A549 (cell line): ENCODE measurements at regions not wholly inside any gene's neighbourhood (a gene's known extent, or its start where the extent isn't known, plus 50 kb on each side); places are given as distances from the start of the nearest gene placed in this dataset.

ENCODE experiments used
- BHLHE40 ChIP-seq: IDR thresholded peaks from 2 replicates; pipeline ENCODE4 v1.6.1; 2012; ENCODE audit warnings: low read depth, low read length, inconsistent platforms
- JUN ChIP-seq, 2 experiments: fragments of >200 bp; sonication (Bioruptor Twin); formaldehyde crosslinking; IDR thresholded peaks; 2 replicates in 1 of 2; 3 replicates in 1 of 2; pipeline ENCODE4 v1.6.1; 2016 to 2017
- KDM5A ChIP-seq: fragments of 200-600 bp; sonication (generic); IDR thresholded peaks from 2 replicates; pipeline ENCODE4 v1.6.1; 2016; ENCODE audit warnings: antibody characterized with exemption, mild to moderate bottlenecking
- ZC3H11A ChIP-seq: fragments of 450-650 bp; IDR thresholded peaks from 2 replicates; pipeline ENCODE4 v1.6.1; 2014; ENCODE audit warnings: antibody characterized with exemption, mild to moderate bottlenecking
- TF ChIP-seq, protein P1 (sequence below): fragments of >200 bp; sonication (Bioruptor Twin); formaldehyde crosslinking; IDR thresholded peaks from 3 replicates; pipeline ENCODE4 v1.5.1; 2016
- TF ChIP-seq, protein P2 (sequence below): fragments of 200-600 bp; sonication (generic); IDR thresholded peaks from 2 replicates; pipeline ENCODE4 v1.6.1; 2016; ENCODE audit warnings: antibody characterized with exemption, mild to moderate bottlenecking, moderate library complexity
- TF ChIP-seq, protein P3 (sequence below): IDR thresholded peaks from 2 replicates; pipeline ENCODE4 v1.6.1; 2012

DNA sequence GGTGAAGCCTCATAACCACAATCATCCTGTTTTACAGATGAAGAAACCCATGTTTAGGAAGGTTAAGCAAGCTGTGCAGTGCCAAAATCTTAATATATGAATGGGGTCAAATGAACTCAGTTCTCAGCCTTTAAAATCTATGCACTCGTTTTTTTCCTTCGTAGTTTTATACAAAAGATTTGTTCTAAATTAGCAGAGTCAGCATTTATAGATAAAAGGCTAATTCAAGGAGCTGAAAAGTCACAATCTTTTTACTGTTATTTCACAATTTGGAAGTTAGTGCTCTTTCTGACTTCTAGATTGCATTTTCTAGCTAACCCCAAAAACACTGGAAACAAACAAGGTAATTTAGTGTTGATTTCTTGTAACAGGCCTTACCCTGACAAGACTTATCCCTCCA, 766.9 kb upstream of the ADGRL4 start:
- no peak for TF ChIP-seq KDM5A
- TF ChIP-seq, protein P1, sequence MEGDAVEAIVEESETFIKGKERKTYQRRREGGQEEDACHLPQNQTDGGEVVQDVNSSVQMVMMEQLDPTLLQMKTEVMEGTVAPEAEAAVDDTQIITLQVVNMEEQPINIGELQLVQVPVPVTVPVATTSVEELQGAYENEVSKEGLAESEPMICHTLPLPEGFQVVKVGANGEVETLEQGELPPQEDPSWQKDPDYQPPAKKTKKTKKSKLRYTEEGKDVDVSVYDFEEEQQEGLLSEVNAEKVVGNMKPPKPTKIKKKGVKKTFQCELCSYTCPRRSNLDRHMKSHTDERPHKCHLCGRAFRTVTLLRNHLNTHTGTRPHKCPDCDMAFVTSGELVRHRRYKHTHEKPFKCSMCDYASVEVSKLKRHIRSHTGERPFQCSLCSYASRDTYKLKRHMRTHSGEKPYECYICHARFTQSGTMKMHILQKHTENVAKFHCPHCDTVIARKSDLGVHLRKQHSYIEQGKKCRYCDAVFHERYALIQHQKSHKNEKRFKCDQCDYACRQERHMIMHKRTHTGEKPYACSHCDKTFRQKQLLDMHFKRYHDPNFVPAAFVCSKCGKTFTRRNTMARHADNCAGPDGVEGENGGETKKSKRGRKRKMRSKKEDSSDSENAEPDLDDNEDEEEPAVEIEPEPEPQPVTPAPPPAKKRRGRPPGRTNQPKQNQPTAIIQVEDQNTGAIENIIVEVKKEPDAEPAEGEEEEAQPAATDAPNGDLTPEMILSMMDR, result no peak
- TF ChIP-seq ZC3H11A, result no peak
- TF ChIP-seq, protein P2, sequence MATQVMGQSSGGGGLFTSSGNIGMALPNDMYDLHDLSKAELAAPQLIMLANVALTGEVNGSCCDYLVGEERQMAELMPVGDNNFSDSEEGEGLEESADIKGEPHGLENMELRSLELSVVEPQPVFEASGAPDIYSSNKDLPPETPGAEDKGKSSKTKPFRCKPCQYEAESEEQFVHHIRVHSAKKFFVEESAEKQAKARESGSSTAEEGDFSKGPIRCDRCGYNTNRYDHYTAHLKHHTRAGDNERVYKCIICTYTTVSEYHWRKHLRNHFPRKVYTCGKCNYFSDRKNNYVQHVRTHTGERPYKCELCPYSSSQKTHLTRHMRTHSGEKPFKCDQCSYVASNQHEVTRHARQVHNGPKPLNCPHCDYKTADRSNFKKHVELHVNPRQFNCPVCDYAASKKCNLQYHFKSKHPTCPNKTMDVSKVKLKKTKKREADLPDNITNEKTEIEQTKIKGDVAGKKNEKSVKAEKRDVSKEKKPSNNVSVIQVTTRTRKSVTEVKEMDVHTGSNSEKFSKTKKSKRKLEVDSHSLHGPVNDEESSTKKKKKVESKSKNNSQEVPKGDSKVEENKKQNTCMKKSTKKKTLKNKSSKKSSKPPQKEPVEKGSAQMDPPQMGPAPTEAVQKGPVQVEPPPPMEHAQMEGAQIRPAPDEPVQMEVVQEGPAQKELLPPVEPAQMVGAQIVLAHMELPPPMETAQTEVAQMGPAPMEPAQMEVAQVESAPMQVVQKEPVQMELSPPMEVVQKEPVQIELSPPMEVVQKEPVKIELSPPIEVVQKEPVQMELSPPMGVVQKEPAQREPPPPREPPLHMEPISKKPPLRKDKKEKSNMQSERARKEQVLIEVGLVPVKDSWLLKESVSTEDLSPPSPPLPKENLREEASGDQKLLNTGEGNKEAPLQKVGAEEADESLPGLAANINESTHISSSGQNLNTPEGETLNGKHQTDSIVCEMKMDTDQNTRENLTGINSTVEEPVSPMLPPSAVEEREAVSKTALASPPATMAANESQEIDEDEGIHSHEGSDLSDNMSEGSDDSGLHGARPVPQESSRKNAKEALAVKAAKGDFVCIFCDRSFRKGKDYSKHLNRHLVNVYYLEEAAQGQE, result no peak
- no peak for TF ChIP-seq BHLHE40
- TF ChIP-seq, protein P3, sequence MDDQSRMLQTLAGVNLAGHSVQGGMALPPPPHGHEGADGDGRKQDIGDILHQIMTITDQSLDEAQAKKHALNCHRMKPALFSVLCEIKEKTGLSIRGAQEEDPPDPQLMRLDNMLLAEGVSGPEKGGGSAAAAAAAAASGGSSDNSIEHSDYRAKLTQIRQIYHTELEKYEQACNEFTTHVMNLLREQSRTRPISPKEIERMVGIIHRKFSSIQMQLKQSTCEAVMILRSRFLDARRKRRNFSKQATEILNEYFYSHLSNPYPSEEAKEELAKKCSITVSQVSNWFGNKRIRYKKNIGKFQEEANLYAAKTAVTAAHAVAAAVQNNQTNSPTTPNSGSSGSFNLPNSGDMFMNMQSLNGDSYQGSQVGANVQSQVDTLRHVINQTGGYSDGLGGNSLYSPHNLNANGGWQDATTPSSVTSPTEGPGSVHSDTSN, result no peak
- TF ChIP-seq JUN (IDR thresholded peaks at IDR 0.05), result no peak
